T-helper 2 cell treated with Interferon-gamma antibody and Interleukin-4, amounts not matched to agents 100 ng/mL and 5 ng/mL, for 36 hours (primary cell): ENCODE measurements at regions not wholly inside any gene's neighbourhood (a gene's known extent, or its start where the extent isn't known, plus 50 kb on each side); places are given as distances from the start of the nearest gene placed in this dataset.
"Not testable (repeated sequence)": the region's sequence is repeated elsewhere in the genome, so short reads cannot be mapped to it uniquely, and the experiment has no call there.

ENCODE experiments used
- intact Hi-C: fragments of 100-400 bp; cut with micrococcal nuclease; formaldehyde crosslinking; loops from one replicate; pipeline ENCODE4 v1.15.1; 2023

DNA sequence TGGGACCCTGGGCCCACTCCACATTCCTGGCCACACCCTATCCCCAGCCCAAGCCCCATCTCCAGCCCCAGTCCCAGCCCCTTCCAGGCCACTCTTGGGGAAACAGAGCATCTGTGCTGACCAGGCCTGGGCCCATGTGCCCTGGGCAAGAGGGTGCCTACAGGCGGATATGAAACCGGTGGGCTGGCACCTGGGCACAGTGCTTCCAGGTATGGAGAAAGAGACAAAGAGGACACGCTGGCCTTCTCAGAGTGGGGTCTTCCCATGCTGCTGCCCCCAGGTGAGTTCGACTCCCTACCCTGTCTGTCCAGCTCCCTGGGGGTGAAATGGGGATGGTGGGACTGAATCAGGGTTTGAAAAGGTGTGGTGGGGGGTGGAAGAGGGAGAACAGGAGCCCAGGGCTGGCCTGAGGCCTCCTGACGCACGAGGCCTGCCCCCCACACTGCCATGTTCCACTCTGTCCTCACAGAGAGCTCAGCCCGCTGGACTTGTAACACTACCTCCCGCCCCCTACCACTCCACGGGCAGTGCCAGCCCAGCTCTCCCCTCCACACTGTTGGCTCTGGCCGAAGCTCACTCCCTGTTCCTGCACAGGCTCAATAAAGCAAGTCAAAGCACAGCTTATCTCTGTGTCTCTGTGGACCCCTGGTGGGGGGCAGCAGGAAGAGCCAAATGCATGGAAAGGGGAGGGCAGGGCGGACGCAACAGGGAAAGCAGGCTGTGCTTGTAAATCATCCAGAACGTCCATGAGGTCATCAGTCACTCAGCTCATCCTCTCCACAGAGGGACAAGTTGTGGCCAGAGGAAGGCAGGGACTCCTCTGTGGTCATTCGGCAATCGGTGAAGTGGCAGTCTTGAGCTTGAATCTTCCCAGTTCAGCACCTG lies 71.1 kb upstream of the TMEM97 start:
- intact Hi-C loops, result no loop called here

DNA sequence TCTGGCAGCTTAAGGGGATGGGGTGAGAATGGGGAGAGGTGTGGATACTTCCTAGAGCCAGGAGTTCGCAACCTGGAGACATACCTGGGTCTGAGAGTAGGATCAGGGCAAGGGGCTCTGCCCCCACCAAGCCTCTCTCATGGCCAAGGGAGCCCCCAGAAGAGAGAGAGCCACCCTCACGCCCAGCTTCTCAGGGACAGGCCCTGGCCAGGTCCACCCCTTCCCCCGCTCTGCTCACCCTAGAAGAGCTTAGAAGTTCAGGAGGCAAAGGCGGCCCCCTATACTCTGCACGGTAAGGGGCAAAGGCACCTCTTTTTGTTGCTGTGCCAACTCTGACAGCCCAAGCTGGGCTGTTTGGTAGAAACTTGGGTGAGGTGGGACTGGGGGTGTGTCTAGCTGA lies 69.3 kb upstream of the TMEM97 start:
- intact Hi-C loops, result loop anchor here (5.0 to 10.0 kb wide), 2 partner anchors 355 to 442 kb away; partner anchors contain the start of gene LYRM9

GRCh38 chr17:28252436-28252835 lies 66.6 kb upstream of the TMEM97 start:
- intact Hi-C loops, result loop anchor here (5.0 to 10.0 kb wide), 2 partner anchors 358 to 445 kb away; partner anchors contain the start of gene LYRM9

- intact Hi-C loops, result loop anchor here (5.0 to 10.0 kb wide), 2 partner anchors 359 to 446 kb away; partner anchors contain the start of gene LYRM9
These were observed 65.3 kb upstream of the TMEM97 start for GRCh38 chr17:28253663-28254062.

- intact Hi-C loops, result loop anchor here (10.0 kb wide), 1 partner anchor 361 kb away; the partner anchor contains the start of gene LYRM9
These were observed 63.4 kb upstream of the TMEM97 start for GRCh38 chr17:28255616-28256015.

DNA sequence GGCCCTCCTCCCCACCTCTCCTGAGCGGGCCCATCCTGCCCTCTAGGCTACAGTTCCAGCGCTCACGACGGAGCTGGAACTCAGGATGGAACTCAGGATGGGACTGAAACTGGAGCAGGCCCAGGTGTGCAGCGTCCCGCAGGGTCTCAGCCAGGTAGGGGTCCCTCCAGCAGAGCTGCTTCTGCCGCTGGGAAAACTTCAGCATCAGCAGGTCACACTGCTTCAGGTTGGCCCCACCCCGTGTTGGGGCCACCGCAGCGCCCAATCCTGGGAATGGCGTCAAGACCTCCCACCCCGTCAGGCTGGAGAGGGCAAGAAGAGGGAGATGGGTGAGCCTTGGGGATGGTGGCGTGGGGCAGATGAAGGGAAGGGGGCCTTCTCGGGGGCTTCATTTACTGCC lies 62.6 kb upstream of the TMEM97 start:
- intact Hi-C loops, result loop anchor here (10.0 kb wide), 1 partner anchor 362 kb away; the partner anchor contains the start of gene LYRM9

DNA sequence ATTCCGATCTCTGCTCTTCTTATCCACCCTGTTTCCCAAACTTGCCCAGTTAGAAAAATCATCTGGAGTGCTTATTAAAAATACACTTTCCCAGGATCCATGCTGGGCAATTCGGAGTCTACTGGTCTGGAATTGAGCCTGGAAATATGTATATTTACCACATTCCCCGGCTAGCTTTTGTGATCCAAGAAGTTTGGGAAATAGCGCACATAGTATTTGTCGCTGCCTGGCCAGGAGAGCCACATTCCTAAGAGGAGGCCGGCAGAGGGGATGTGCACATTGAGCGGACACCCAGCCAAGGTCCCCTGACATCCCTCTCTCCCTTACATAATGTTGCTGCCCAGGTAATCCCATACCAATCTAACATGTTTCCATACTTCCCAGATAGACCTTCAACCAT lies 62.1 kb upstream of the TMEM97 start:
- intact Hi-C loops, result loop anchor here (10.0 kb wide), 1 partner anchor 362 kb away; the partner anchor contains the start of gene LYRM9

DNA sequence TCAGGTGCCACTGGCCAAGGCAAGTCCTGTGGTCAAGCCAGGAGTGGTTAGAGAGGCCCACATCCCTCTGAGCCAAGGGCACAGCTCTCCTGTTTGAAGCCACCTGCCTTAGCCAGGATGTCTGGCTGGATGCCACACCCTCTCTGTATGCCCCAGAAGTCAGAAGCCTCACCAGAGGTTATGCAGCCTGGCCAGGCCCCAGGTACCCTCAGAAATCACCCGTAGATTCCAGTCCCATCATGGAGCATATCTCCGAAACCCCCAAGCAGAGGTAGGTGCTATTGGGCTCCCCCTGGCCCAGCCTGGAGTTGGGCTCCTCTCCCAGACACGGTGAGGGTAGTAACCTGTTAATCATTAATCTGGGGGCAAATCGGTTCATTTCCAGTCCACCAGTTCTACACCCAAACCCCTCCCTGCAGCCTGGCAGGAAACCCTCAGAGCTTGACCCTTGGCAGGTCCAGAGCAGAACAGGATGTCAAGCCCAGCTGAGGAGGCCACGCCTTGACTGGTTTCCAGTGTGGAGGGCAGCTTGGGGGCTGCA lies 60.6 kb upstream of the TMEM97 start:
- intact Hi-C loops, result loop anchor here (10.0 kb wide), 1 partner anchor 364 kb away; the partner anchor contains the start of gene LYRM9

- intact Hi-C loops, result no loop called here
These were observed 57.8 kb upstream of the TMEM97 start for GRCh38 chr17:28261219-28261618.

DNA sequence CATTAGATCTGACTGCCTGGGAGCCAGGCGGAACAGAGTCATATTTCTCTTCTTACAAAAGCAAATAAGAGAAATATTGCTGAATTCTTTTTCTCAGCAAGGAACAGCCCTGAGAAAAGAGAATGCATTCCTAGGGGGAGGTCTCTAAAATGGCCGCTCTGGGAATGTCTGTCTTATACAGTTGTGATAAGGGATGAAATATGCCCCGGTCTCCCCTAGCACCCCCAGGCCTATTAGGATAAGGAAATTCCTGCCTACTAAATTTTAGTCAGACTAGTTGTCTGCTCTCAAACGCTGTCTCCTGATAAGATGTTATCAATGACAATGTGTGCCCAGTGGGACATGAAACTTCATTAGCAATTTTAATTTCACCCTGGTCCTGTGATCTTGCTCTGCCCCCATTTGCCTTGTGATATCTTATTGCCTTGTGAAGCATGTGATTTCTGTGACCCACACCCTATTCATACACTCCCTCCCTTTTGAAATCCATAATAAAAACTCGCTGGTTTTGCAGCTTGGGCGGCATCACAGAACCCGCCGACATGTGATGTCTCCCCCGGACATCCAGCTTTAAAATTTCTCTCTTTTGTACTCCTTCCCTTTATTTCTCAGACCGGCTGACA lies 56.8 kb upstream of the TMEM97 start:
- intact Hi-C loops, result not testable (repeated sequence)

DNA sequence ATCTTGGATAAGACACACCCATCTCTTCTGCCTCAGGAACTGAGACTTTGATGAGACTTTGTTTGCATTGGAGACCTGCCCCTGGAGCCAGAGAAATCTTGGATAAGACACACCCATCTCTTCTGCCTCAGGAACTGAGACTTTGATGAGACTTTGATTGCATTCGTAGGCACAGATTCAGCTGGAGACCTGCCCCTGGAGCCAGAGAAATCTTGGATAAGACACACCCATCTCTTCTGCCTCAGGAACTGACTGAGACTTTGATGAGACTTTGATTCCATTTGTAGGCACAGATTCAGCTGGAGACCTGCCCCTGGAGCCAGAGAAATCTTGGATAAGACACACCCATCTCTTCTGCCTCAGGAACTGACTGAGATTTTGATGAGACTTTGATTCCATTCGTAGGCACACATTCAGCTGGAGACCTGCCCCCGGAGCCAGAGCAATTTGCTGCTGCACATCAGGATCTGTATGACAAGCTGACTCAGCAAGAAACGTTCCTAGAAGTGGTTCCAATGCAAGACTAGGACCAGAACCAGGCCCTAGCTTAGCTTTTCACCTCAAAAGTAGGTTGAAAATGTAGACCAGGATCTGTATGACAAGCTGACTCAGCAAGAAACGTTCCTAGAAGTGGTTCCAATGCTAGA lies 54.0 kb upstream of the TMEM97 start:
- intact Hi-C loops, result not testable (repeated sequence)

GRCh38 chr17:28265856-28266546 lies 53.0 kb upstream of the TMEM97 start:
- intact Hi-C loops, result not testable (repeated sequence)

DNA sequence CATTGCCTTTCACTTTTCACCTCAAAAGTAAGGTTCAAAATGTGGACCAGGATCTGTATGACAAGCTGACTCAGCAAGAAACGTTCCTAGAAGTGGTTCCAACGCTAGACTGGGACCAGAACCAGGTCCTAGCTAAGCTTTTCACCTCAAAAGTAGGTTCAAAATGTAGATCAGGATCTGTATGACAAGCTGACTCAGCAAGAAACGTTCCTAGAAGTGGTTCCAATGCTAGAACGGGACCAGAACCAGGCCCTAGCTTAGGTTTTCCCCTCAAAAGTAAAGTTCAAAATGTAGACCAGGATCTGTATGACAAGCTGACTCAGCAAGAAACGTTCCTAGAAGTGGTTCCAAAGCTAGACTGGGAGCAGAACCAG lies 52.5 kb upstream of the TMEM97 start:
- intact Hi-C loops, result not testable (repeated sequence)

DNA sequence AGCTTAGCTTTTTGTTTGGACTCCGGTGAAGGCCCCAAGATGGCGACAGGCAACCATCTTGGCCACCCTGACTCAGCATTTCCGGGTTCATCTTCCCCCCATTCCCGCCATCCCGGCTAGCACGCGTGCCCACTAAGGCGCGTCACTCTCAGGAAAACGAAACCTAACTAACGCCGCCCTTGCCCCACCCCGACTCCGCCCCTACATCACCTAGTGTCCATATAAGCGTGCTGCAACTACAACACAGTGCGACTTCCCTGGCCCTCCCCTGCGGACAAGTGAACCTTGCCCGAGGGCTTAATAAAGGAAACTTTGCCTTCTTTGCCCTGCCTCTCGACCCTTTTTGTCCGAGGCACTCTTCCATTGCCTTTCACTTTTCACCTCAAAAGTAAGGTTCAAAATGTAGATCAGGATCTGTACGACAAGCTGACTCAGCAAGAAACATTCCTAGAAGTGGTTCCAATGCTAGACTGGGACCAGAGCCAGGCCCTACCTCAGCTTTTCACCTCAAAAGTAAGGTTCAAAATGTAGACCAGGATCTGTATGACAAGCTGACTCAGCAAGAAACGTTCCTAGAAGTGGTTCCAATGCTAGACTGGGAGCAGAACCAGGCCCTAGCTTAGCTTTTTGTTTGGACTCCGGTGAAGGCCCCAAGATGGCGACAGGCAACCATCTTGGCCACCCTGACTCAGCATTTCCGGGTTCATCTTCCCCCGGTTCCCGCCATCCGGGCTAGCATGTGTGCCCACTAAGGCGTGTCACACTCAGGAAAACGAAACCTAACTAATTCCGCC lies 51.9 kb upstream of the TMEM97 start:
- intact Hi-C loops, result not testable (repeated sequence)

- intact Hi-C loops, result no loop called here
These were observed 51.0 kb upstream of the TMEM97 start for GRCh38 chr17:28267720-28268609.

GRCh38 chr17:28268610-28269313 lies 50.2 kb upstream of the TMEM97 start:
- intact Hi-C loops, result no loop called here
